GM19238 (cell line): ENCODE measurements at regions not wholly inside any gene's neighbourhood (a gene's known extent, or its start where the extent isn't known, plus 50 kb on each side); places are given as distances from the start of the nearest gene placed in this dataset.

Experiments used
- DNase-seq: peaks from one replicate; pipeline ENCODE4 v3.0.0; 2011; ENCODE audit warnings: low spot score; ENCODE audit not compliant: insufficient read length

DNA sequence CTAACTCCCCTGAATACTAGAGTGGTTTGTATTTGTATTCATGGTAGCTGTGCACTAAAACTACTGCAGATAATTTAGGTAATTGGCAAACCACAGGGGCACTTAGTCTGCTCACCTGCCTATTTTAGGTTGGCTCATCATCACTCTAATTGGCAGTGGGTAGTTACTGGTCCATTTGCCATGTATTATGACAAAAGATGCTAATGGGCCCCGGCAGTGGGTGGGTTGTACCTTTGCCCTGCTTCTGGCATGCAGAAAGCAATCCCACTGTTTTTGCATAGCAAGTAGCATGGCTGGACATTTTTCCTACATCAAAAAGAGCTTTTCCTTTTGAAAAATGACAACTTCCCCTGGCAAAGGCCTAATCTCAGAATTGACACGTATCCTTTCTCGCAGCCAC, 741.4 kb upstream of the MAP3K7 start:
- DNase-seq: no peak

DNA sequence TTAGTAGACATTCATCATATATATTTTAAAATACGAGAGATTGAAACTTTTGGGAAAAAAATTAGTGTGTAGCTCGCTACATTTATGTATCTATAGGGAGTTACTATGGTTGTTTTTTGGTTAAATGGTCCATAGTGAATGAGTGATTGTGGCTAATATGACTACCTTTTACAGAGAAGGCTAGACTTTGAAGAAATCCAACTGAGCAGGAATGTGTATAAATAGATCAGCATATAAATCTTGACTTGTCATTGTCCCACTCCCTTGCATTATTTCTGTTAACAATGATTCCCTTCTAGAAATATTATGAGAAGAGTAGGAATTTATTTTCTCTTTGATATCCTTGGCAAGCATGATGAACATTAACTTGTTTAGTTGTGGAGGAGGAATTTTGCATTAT, 737.8 kb upstream of the MAP3K7 start:
- DNase-seq: no peak

DNA sequence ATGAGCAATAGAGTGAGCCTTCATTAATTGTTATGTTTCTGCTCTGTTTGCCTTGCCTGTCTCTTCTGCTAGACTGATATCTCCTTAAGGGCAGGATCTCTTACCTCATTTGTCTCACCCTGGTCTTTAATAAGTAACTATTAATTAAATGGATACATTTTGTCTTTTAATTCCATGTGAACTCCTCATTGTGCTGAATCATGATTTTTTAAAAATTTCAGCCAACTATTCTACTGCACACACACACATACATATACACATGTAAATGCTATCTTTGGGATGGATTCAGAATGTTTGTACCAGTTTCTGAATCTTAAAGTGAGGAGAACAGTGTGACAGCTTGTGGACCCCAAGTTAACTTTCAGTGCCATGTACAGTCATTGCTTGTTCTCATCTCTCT, 731.1 kb upstream of the MAP3K7 start:
- DNase-seq: no peak

DNA sequence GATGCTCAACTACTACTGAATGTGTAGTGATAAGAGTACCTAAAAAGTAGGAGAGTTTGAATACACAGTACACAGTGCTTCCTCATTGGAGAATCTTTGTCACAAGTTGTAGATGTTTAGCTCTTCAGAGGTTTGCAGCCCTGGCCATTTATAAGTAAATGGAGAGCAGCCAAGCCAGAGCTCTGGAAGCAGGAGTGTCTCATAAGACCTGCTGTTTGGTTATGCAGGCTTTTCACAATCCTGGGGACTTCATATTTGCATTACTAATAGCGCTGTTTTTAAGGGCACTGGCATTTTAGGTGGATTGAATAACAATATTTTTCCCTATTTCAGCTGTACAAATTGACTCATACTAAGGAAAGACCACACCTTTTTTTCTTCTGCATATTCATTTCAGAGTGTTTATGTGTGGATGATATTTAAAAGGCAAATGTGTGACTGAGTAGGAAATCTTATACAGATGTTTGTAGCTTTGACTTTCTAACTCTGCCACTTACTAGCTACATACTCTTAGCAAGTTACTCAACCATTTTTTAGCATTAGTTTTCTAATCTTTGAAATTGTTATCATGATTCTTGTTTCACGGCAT, 730.5 kb upstream of the MAP3K7 start:
- no peak for DNase-seq

DNA sequence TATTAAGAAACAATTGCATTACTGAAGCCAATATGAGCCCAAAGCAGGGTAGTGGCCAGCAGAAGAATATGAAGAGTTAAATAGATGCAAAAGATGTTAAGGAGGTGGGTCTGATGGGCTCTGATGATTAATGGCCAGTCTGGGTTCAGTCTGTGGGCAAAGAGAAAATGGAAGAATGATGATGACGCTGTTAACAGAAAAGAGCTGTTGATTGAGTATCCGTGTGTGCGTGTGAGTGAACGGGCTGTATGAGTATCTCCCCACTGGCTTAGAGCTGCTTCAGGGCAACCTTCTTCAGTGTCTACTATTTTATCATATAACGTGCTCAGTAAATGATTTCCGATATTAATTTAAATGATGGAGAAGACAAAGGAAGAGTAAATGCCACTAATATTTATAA, 723.3 kb upstream of the MAP3K7 start:
- no peak for DNase-seq

DNA sequence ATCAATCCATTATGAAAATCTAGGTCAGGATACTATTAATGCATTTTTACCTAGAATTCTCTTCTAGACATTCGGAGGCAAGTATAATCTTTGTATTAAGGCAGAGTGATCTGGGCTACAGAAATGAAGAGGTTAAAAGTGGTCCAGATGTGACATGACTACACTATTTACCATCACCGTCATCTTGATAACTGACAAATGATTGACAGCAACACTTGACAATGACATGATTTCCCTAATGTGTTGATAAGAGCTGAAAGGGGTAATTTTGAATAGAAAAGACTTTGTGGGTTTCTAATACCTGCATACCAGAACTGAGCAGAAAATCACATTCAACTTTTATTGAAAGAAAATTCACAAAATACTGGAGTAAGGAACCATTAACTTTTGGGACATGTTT, 718.9 kb upstream of the MAP3K7 start:
- DNase-seq: no peak

DNA sequence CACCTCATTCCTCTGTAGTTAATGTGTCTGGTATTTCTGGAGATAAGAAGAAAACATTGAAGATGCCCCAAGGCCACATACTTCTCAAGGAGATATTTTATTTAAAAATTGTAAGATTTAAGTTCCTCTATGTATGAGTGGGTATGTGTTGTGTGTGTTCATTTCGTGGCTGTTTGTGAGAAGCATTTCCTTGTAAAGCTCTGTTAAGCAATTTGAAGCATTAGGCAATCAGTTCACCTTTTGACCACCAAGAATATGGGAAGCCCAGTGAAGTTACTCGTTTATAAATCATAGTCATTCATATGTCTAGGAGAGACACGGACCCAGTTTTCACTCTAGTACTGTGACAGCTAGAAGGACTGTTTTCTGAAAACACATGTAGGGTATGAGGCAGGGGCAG, 717.6 kb upstream of the MAP3K7 start:
- no peak for DNase-seq

DNA sequence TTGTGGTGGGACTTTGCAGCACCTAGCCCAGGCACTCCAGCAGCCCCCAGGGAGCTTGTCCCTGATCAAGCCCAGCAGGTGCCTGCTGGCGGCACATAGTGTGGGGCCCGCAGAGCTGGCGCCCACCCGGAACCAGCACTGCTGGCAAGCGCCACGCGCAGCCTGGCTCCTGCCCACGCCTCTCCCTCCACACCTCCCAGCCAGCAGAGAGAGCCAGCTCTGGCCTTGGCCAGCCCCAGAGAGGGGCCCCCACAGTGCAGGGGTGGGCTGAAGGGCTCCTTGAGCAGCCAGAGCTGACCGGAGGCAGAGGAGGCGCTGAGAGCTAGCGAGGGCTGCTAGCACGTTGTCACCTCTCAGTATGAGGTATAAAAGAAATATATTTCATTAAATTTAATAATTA, 716.5 kb upstream of the MAP3K7 start:
- DNase-seq: no peak

- no peak for DNase-seq
Measured at GRCh38 chr6:91299544-91300491, 712.9 kb upstream of the MAP3K7 start.

DNA sequence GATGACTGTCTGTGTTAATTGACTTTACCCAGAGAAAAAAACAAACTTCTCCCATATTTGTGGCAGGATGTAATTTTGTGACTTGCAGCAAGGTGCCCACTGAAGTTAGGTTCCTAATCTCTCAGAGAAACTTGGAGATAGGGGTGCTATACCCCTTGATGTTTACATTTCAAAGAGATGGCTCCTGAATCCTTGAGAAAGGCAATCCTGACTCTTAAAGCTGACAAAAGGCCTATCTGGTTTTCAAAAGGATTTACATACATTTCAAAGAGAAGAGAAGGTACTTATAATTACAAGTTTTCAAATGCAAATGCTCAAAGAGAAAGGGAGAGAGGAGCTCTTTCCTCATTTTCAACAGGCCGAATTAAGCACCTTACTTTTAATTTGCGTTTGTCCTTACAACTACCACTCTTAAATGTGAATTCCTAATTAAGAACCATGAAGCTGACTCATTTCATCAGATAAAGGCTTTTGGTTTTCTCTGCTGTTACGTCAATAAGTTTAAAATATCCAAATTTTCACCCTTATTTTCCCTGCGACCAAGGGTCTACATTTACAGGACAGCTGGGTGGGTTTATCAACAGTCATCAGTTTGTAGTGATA, 711.8 kb upstream of the MAP3K7 start:
- DNase-seq: no peak

GRCh38 chr6:91293395-91293794, 706.5 kb upstream of the MAP3K7 start:
- DNase-seq: no peak

DNA sequence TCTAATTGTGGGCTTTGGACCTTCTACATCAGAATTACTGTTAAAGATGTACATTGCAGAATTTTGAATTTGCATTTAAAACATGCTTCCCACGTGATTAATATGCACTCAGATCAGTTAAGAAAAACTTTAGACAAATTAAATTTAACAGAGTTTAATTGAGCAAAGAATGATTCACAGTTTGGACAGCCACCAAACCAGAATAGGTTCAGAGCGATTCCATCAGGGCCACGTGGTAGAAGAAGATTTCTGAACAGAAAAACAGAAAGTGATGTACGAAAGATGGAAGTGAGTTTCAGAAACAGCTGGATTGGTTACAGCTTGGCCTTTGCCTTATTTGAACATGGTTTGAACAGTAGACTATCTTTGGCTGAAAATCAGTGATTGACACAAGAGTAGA, 704.2 kb upstream of the MAP3K7 start:
- DNase-seq: no peak

GRCh38 chr6:91288741-91289140, 701.9 kb upstream of the MAP3K7 start:
- no peak for DNase-seq

- no peak for DNase-seq
Measured at GRCh38 chr6:91281901-91282300, 695.0 kb upstream of the MAP3K7 start.

DNA sequence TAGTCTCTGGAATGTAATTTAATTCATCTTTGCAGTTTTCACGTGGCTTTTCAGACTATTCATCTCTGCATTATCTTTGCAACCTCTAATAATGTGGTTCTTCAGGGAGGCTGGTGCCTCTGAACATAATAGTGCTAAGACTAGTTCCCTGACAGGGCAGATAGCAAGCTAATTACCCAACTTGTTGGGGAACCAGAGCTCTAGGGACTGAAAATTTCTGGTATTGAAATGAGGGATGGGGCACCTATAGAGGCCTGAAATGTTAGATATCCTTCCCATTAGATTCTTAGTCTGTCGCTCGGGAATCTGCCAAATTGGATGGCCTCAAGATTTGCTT, 693.6 kb upstream of the MAP3K7 start:
- no peak for DNase-seq

DNA sequence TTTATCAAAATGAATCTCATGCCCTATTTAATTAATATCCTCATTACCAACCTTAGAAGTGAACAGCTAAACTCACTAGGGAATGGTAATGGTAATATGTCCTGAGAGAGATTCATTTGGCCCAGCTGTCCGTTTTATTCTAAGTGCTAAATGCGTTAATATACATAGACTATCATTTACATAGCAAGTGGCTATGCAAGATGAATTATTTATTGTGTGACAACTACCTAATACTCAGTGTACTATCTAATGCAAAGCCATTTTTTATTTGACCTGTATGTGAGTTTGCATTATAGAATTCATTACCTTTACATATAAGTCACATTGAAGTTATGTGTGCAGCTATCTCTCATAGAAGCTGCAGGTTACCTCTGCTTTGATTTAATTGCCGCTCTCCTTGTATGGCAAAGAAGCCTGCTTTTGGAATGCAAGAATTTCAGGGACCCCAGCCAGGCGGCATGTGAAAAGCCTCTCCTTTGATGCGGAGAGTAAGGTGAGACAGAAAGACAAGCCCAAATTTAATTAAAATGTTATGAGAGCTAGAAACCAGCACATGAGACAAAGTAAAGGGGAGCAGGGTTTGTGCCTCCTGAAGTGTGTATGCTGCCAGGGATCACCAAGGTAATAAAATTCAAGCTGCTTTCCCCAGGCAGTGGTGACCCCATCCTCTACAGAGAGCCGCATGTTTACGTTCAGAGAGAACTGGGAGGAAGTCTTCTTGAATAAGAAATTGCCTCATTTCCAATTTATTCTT, 693.0 kb upstream of the MAP3K7 start:
- DNase-seq: no peak

DNA sequence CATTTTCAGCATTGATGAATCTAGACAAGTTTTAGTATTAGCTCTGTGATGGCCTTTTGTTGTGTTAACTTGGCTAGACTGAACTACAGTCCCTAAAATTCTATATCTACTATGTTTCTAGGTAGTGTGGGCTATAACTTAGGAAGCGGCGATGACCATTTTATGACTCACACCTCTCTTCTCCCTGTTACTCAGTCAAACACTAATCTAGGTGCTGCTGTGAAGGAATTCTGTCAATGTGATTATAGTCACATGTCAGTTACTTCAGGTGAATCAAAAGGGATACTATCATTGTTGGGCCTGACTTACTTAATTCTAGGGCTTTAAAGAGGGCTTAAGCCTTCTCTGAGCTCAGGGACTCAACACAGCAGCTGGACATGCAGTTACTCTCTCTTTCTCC, 691.5 kb upstream of the MAP3K7 start:
- DNase-seq: no peak

DNA sequence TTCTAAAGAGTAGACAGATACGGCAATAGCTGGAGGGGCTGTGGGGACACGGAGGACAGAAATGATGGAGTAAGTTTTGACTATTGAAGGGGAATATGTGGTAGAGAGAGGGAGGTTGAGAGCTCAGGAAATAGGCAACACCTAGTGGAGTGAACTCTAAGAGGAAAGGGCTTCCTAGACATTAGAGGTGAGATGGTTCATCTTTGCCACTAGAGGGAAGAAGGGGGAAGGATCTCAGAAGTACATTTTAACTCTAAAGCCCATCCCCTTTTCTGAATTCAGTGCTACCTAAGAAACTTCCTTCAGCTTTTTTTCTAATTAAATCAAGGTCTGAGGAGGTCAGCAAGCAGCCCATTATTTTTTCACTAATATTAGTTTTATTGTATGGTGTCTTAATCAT, 689.4 kb upstream of the MAP3K7 start:
- peak; percentile 2 for DNase-seq

DNA sequence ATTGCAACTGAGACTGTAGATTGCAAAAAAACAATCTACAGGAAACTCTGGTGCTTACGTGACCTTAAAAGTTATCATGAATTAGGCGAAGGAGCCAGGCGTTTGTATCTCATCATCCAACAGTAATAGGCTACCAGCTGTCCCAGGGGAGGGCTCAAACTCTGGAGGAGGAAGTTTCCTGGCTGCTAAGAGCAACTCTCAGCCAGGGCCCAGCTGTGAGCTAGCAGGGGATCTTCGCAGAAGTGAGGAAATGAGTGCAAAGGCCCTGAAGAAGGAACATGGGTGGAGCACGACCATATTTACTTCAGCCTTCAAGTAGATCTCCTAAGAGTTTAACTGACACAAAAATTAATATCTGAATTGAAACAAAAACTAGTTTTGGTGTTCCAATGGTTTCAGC, 686.9 kb upstream of the MAP3K7 start:
- no peak for DNase-seq

- DNase-seq: no peak
Measured at GRCh38 chr6:91271807-91272206, 684.9 kb upstream of the MAP3K7 start.

GRCh38 chr6:91268941-91269340, 682.1 kb upstream of the MAP3K7 start:
- DNase-seq: no peak

DNA sequence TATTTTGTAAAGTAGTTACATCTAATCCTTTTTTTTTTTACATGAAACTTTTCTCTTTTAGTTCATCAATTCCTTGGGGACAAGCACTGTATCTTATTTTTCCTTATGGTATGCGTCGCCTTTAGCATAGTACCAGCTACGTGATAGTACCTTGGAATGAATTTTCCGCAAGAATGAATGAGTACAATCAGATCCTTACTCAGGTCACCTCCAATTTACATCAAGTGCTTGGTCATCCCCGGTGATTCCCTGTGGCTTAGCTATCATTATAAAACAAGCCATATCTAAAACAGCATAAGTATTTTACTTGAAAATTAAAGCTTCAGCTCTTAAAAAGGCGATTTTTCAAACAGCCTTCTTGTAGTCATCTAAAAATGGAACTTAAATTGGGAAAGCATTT, 680.4 kb upstream of the MAP3K7 start:
- no peak for DNase-seq
